Right atrium auricular region (tissue), 2 donors: ENCODE measurements at regions not wholly inside any gene's neighbourhood (a gene's known extent, or its start where the extent isn't known, plus 50 kb on each side); places are given as distances from the start of the nearest gene placed in this dataset.
"Not testable (repeated sequence)": the region's sequence is repeated elsewhere in the genome, so short reads cannot be mapped to it uniquely, and the experiment has no call there.

ENCODE experiments used
- DNase-seq: peaks from one replicate; pipeline ENCODE4 v3.0.0-alpha.2; 2019; ENCODE audit warnings: low spot score
- H3K27ac ChIP-seq, 2 donors: fragments of 200-600 bp; sonication (generic); 1 replicate in 1 of 2; 2 replicates in 1 of 2; pipeline ENCODE4 v1.5.1; 2016 to 2019
- H3K27me3 ChIP-seq, 2 donors: fragments of 200-600 bp; sonication (generic); one replicate each; pipeline versions ENCODE4 v1.5.1 to v1.6.0; 2017 to 2019
- H3K36me3 ChIP-seq: fragments of 200-600 bp; sonication (generic); one replicate; pipeline ENCODE4 v1.5.1; 2016
- H3K4me1 ChIP-seq, 2 donors: fragments of 200-600 bp; sonication (generic); one replicate each; pipeline versions ENCODE4 v1.5.1 to v1.6.0; 2017 to 2019
- H3K4me3 ChIP-seq, 2 donors: fragments of 200-600 bp; sonication (generic); 1 replicate in 1 of 2; 2 replicates in 1 of 2; pipeline ENCODE4 v1.5.1; 2017 to 2019; ENCODE audit warnings: mild to moderate bottlenecking in 1 of 2, moderate library complexity in 1 of 2
- H3K9me3 ChIP-seq, 2 donors: fragments of 200-600 bp; sonication (generic); one replicate each; pipeline ENCODE4 v1.5.1; 2019
- CTCF ChIP-seq, 2 donors: fragments of 200-600 bp; sonication (generic); IDR thresholded peaks; one replicate each; pipeline ENCODE4 v1.5.1; 2019; ENCODE audit warnings: antibody characterized with exemption in 2 of 2

DNA sequence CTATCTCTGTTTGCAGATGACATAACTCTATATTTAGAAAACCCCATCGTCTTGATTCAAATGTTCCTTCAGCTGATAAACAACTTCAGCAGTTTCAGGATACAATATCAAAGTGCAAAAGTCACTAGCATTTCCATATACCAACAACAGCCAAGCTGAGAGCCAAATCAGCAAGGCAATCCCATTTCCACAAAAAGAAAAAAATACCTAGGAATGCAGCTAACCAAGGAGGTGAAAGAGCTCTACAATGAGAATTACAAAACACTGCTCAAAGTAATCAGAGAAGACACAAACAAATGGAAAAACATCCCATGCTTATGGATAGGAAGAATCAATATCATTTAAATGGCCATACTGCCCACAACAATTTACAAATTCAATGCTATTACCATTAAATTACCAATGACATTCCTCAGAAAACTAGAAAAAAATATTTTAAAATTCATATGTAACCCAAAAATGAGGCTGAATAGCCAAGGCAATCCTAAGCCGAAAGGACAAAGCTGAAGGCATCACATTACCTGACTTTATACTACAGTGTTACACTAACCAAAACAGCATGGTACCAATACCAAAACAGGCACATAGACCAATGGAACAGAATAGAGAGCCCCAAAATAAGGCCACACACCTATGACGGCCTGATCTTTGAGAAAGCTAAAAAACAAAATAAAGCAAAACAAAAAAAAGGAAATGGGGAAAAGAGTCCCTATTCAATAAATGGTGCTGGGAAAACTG is 901.7 kb downstream of the LRFN5 start:
- Histone ChIP-seq H3K9me3 (no peaks in the 10 kb centered on the region), H3K4me3 (no peak overlapping the region), H3K4me1 (no peaks in the 10 kb centered on the region), H3K36me3 (no peaks in the 10 kb centered on the region), H3K27ac (no peak overlapping the region), H3K27me3 (no peaks in the 10 kb centered on the region)
- TF ChIP-seq CTCF (IDR thresholded peaks at IDR 0.05): no peak
- DNase-seq: no peak

DNA sequence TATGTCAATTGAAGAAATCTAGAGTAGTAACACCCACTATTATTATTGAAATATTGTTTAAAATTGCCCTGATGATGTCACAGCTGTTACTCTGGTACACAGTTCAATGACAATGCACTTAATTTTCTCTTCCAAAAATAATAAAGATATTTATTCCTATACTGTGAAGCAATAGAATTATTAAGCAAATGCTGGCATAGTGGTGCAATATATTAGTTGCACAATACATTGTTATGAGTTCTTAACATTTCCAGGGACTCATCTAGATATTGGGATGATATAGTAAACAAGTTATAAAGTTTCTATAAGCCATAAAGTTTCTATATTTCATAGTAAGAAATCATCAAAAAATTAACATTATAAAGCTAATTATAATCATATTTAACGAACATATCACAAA is 897.8 kb downstream of the LRFN5 start:
- H3K27me3 ChIP-seq: no peaks in the 10 kb centered on the region
- TF ChIP-seq CTCF (IDR thresholded peaks at IDR 0.05): no peak

DNA sequence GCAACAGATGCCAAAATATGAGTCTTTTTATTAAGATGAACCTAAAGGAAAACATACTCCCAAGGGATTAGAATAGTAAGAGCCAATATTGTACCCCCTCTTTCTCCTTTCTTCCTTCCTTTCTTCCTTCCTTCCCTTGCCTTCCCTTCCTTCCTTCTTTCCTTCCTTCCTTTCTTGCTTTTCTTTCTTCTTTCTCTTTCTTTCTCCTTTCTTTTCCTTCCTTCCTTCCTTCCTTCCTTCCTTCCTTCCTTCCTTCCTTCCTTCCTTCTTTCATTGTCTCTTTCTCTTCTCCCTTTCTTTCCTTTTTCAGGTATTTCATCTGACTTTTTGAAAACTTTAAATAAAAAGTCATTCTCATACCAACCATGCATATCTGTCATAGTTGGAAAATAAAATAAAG is 892.5 kb downstream of the LRFN5 start:
- H3K4me1 ChIP-seq: no peaks in the 10 kb centered on the region
- no peaks in the 10 kb centered on the region for H3K36me3 ChIP-seq
- DNase-seq: no peak
- H3K9me3 ChIP-seq: no peaks in the 10 kb centered on the region
- H3K27ac ChIP-seq: no peak overlapping the region
- no peaks in the 10 kb centered on the region for H3K27me3 ChIP-seq
- H3K4me3 ChIP-seq: no peak overlapping the region
- no peak for TF ChIP-seq CTCF (IDR thresholded peaks at IDR 0.05)

More for the DNA sequence above, 897.8 kb downstream of the LRFN5 start:
- Histone ChIP-seq H3K4me3 (no peak overlapping the region), H3K9me3 (no peaks in the 10 kb centered on the region), H3K27ac (no peak overlapping the region), H3K36me3 (no peaks in the 10 kb centered on the region), H3K4me1 (no peaks in the 10 kb centered on the region)
- no peak for DNase-seq

- no peak overlapping the region for H3K27ac ChIP-seq
- no peaks in the 10 kb centered on the region for H3K9me3 ChIP-seq
- H3K4me1 ChIP-seq: no peaks in the 10 kb centered on the region
- H3K27me3 ChIP-seq: no peaks in the 10 kb centered on the region
- DNase-seq: no peak
- TF ChIP-seq CTCF (IDR thresholded peaks at IDR 0.05): no peak
- no peaks in the 10 kb centered on the region for H3K36me3 ChIP-seq
- no peak overlapping the region for H3K4me3 ChIP-seq
These were observed 883.9 kb downstream of the LRFN5 start for GRCh38 chr14:42490536-42490935.

DNA sequence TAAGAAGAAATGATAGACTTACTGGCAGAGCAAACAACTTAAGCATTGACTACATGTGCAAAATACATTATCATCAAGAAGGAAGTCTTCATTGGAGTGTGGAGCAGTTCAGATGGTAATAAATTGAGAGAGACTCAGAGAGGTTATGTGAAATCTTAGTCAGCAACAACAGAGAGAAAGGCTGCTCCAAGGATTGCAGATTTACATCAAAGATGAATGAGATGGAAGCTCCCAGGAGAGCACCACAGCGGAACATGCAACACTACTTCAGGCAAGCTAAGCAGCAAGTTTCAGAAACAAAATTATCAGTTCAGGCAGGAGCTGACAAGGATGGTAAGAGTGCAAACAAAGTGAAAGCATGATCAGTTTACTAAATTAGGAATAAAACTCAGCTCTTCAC is 882.3 kb downstream of the LRFN5 start:
- no peaks in the 10 kb centered on the region for H3K9me3 ChIP-seq
- no peak for TF ChIP-seq CTCF (IDR thresholded peaks at IDR 0.05)
- no peaks in the 10 kb centered on the region for H3K27me3 ChIP-seq
- H3K4me3 ChIP-seq: no peak overlapping the region
- H3K4me1 ChIP-seq: no peaks in the 10 kb centered on the region
- no peak overlapping the region for H3K27ac ChIP-seq
- H3K36me3 ChIP-seq: no peaks in the 10 kb centered on the region
- DNase-seq: no peak

DNA sequence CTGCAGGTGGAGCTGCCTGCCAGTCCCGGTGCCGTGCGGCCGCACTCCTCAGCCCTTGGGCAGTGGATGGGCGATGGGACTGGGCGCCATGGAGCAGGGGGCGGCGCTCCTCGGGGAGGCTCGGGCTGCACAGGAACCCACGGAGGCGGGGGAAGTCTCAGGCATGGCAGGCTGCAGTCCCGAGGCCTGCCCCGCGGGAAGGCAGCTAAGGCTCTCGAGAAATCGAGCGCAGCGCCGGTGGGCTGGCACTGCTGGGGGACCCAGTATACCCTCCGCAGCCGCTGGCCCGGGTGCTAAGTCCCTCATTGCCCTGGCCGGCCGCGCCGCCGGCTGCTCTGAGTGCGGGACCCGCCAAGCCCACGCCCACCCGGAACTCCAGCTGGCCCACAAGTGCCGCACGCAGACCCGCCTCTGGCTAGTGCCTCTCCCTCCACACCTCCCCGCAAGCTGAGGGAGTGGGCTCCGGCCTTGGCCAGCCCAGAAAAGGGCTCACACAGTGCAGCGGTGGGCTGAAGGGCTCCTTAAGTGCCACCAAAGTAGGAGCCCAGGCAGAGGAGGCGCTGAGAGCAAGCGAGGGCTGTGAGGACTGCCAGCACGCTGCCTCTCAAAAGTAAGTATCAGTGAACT is 875.8 kb downstream of the LRFN5 start:
- not testable (repeated sequence) for H3K27me3 ChIP-seq, H3K36me3 ChIP-seq, DNase-seq, H3K27ac ChIP-seq, H3K4me1 ChIP-seq, H3K4me3 ChIP-seq, H3K9me3 ChIP-seq

DNA sequence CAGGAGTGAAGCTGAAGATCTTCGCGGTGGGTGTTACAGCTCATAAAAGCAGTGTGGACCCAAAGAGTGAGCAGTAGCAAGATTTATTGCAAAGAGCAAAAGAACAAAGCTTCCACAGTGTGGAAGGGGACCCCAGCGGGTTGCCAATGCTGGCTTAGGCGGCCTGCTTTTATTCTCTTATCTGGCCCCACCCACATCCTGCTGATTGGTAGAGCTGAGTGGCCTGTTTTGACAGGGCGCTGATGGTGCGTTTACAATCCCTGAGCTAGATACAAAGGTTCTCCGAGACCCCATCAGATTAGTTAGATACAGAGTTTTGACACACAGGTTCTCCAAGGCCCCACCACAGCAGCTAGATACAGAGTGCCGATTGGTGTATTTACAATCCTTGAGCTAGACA is 875.0 kb downstream of the LRFN5 start:
- H3K36me3 ChIP-seq: not testable (repeated sequence)

More for the DNA sequence above, 875.0 kb downstream of the LRFN5 start:
- not testable (repeated sequence) for H3K27ac ChIP-seq, H3K4me1 ChIP-seq, H3K4me3 ChIP-seq, H3K9me3 ChIP-seq, DNase-seq, H3K27me3 ChIP-seq
